Right lobe of liver (tissue), 4 donors: ENCODE measurements at regions not wholly inside any gene's neighbourhood (a gene's known extent, or its start where the extent isn't known, plus 50 kb on each side); places are given as distances from the start of the nearest gene placed in this dataset.

ENCODE experiments used
- CTCF ChIP-seq, 4 donors: fragments of 200-600 bp in 3 of 4; fragments of 450-650 bp in 1 of 4; IDR thresholded peaks; one replicate each; pipeline versions ENCODE4 v1.5.1 to v1.8.0; 2016 to 2022; ENCODE audit warnings: antibody characterized with exemption in 4 of 4, mild to moderate bottlenecking in 2 of 4
- POLR2A ChIP-seq: fragments of 450-650 bp; IDR thresholded peaks from one replicate; pipeline ENCODE4 v1.6.1; 2017; ENCODE audit warnings: antibody characterized with exemption, mild to moderate bottlenecking
- donor health status: DM: no; HTN: no; CAD: no.
- donor health status: DM: no; HTN: no; CAD: no.
- donor health status: DM: no; HTN: yes; CAD: no.

GRCh38 chr5:94040591-94041148, 299.3 kb upstream of the POU5F2 start:
- TF ChIP-seq CTCF (IDR thresholded peaks at IDR 0.05): no peak
- TF ChIP-seq POLR2A: no peak
